ENCODE measurements at regions not wholly inside any gene's neighbourhood (a gene's known extent, or its start where the extent isn't known, plus 50 kb on each side); places are given as distances from the start of the nearest gene placed in this dataset.

DNA sequence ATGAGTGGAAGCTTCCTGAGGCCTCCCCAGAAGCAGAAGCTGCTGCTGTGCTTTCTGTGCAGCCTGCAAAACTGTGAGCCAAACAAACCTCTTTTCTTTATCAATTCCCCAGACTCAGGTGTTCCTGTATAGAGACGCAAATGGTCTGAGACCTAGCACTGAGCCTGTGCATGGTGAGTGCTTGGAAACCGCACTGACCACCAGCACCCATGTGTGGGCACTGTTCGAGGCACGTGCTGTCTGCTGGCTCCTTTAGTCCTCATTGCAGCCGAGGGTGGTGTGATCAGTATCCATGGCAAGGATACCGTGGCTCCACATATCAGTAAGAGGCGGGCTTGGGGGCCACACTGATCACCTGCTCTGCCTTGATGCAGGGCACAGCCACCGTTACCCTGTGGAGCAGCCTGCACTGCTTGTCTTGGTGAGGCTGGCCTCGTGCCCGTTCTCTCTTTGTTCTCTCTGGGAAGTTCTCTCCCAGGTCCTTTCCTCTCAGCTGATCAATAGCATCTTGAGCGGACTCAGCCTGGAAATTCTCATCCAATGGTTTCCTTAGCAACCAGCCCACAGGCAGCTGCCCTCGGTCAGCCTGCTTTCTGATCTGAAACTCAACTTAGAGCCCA lies 101.0 kb downstream of the PLXNA1 start:
- TF ChIP-seq EZH2 (IDR thresholded peaks at IDR 0.05; ENCODE audit: borderline replicate concordance, low read depth, low read length, severe bottlenecking), result no peak
- TF ChIP-seq, protein P1, sequence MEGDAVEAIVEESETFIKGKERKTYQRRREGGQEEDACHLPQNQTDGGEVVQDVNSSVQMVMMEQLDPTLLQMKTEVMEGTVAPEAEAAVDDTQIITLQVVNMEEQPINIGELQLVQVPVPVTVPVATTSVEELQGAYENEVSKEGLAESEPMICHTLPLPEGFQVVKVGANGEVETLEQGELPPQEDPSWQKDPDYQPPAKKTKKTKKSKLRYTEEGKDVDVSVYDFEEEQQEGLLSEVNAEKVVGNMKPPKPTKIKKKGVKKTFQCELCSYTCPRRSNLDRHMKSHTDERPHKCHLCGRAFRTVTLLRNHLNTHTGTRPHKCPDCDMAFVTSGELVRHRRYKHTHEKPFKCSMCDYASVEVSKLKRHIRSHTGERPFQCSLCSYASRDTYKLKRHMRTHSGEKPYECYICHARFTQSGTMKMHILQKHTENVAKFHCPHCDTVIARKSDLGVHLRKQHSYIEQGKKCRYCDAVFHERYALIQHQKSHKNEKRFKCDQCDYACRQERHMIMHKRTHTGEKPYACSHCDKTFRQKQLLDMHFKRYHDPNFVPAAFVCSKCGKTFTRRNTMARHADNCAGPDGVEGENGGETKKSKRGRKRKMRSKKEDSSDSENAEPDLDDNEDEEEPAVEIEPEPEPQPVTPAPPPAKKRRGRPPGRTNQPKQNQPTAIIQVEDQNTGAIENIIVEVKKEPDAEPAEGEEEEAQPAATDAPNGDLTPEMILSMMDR (IDR thresholded peaks at IDR 0.05; ENCODE audit: borderline replicate concordance, extremely low read depth, low read length, poor library complexity, severe bottlenecking), result no peak
